Parathyroid adenoma (tissue), 2 donors: ENCODE measurements at regions not wholly inside any gene's neighbourhood (a gene's known extent, or its start where the extent isn't known, plus 50 kb on each side); places are given as distances from the start of the nearest gene placed in this dataset.
"Not testable (repeated sequence)": the region's sequence is repeated elsewhere in the genome, so short reads cannot be mapped to it uniquely, and the experiment has no call there.

Experiments
- H2AFZ ChIP-seq: fragments of 300-600 bp; sonication (generic); one replicate; pipeline ENCODE4 v1.7.0; 2017; ENCODE audit warnings: antibody characterized with exemption, mild to moderate bottlenecking
- H3K27ac ChIP-seq: fragments of 300-600 bp; sonication (generic); one replicate; pipeline ENCODE4 v1.7.0; 2017
- H3K27me3 ChIP-seq: fragments of 300-600 bp; sonication (generic); one replicate; pipeline ENCODE4 v1.7.0; 2017; ENCODE audit warnings: low read length; ENCODE audit not compliant: control insufficient read depth, insufficient read depth
- H3K36me3 ChIP-seq: fragments of 300-600 bp; sonication (generic); one replicate; pipeline ENCODE4 v1.7.0; 2017; ENCODE audit warnings: low read length; ENCODE audit not compliant: control insufficient read depth, insufficient read depth
- H3K4me1 ChIP-seq: fragments of 300-600 bp; sonication (generic); one replicate; pipeline ENCODE4 v1.7.0; 2017; ENCODE audit warnings: control low read depth
- H3K4me2 ChIP-seq: fragments of 300-600 bp; sonication (generic); one replicate; pipeline ENCODE4 v1.7.0; 2017; ENCODE audit warnings: low read length
- H3K4me3 ChIP-seq: fragments of 300-600 bp; sonication (generic); one replicate; pipeline ENCODE4 v1.7.0; 2017; ENCODE audit warnings: low read depth, low read length
- H3K79me2 ChIP-seq: fragments of 300-600 bp; sonication (generic); one replicate; pipeline ENCODE4 v1.7.0; 2017; ENCODE audit warnings: control low read depth
- H3K9ac ChIP-seq: fragments of 300-600 bp; sonication (generic); one replicate; pipeline ENCODE4 v1.7.0; 2017; ENCODE audit warnings: mild to moderate bottlenecking
- H3K9me3 ChIP-seq: fragments of 300-600 bp; sonication (generic); one replicate; pipeline ENCODE4 v1.7.0; 2017; ENCODE audit warnings: low read length; ENCODE audit not compliant: control insufficient read depth
- TF ChIP-seq, protein P1 (sequence below): fragments of 300-600 bp; sonication (generic); IDR thresholded peaks from one replicate; pipeline ENCODE4 v1.7.0; 2017; ENCODE audit warnings: antibody characterized with exemption, mild to moderate bottlenecking
- donor health status: primary hyperparathyroidism.

DNA sequence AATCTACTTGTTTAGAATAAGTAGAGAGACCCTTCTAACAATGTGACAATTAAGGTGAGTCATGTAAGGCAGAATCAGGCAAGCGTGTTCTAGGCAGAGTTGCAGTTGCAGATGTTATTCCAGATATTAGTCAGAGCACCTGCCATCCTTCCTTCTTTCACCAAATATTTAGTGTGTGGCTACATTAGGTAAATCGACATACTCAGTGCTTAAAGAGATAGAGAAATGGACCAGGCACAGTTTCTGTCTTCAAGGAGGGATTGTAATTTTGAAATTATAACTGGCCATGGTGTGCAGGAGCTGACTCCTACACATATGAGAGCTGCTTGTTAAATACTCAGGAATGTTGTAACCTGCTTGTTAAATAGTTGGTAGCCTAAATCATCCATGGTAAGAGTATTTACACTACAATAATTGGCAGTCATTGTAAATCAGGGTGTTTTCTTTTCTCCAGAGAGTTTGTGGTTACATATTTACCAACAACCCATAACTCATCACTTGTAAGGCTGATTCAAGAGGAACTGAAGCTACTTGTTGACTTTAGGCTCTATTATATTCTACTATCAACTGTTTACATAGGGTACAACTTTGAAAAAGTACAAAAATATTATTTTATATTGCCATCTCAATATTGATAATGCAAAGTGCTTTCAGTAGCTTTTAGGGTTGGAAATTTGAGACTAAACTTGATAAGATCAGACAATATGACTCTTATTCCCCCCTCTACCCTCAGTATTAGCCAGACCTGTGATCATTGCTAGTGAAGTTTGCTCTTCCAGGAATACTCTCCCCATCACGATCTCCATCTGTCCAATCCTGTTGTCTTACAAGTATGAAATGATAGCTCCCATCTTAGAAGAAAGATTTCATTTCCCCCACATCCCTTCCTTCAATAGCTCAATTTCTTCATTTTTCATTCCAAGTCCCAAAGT lies 607.1 kb downstream of the COL12A1 start:
- Histone ChIP-seq H3K9ac (no peak overlapping the region), H3K27ac (no peak overlapping the region), H3K4me2 (no peak overlapping the region), H3K4me3 (no peak overlapping the region), H3K9me3 (no peaks in the 10 kb centered on the region), H3K27me3 (no peaks in the 10 kb centered on the region), H3K36me3 (no peaks in the 10 kb centered on the region), H3K4me1 (no peaks in the 10 kb centered on the region), H2AFZ (no peak overlapping the region), H3K79me2 (no peaks in the 10 kb centered on the region)
- TF ChIP-seq, protein P1, sequence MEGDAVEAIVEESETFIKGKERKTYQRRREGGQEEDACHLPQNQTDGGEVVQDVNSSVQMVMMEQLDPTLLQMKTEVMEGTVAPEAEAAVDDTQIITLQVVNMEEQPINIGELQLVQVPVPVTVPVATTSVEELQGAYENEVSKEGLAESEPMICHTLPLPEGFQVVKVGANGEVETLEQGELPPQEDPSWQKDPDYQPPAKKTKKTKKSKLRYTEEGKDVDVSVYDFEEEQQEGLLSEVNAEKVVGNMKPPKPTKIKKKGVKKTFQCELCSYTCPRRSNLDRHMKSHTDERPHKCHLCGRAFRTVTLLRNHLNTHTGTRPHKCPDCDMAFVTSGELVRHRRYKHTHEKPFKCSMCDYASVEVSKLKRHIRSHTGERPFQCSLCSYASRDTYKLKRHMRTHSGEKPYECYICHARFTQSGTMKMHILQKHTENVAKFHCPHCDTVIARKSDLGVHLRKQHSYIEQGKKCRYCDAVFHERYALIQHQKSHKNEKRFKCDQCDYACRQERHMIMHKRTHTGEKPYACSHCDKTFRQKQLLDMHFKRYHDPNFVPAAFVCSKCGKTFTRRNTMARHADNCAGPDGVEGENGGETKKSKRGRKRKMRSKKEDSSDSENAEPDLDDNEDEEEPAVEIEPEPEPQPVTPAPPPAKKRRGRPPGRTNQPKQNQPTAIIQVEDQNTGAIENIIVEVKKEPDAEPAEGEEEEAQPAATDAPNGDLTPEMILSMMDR = no peak

DNA sequence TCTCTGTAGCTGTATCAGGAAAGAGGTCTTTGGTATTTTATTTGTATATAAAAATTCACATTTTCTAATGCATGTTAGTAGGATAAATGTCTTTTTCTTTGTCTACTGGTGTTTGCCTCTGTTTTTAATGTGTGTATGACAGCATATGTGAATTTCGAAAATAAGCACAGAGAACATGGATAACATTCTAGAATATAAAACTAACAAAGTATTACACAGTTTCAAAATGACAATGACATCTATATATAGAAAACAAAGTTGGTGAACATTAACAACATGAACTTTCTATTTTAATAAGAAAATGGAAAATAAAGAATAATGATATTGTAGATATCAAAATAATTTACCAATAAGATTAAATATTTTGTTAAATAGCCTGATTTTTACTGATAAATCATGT lies 608.0 kb downstream of the COL12A1 start:
- H3K9me3 ChIP-seq = no peaks in the 10 kb centered on the region
- no peak overlapping the region for H3K9ac ChIP-seq
- TF ChIP-seq, protein P1 = no peak
- no peak overlapping the region for H3K4me2 ChIP-seq
- no peaks in the 10 kb centered on the region for H3K36me3 ChIP-seq
- H3K4me1 ChIP-seq = no peaks in the 10 kb centered on the region
- no peaks in the 10 kb centered on the region for H3K79me2 ChIP-seq
- H2AFZ ChIP-seq = no peak overlapping the region
- H3K4me3 ChIP-seq = no peak overlapping the region
- no peak overlapping the region for H3K27ac ChIP-seq
- H3K27me3 ChIP-seq = no peaks in the 10 kb centered on the region

DNA sequence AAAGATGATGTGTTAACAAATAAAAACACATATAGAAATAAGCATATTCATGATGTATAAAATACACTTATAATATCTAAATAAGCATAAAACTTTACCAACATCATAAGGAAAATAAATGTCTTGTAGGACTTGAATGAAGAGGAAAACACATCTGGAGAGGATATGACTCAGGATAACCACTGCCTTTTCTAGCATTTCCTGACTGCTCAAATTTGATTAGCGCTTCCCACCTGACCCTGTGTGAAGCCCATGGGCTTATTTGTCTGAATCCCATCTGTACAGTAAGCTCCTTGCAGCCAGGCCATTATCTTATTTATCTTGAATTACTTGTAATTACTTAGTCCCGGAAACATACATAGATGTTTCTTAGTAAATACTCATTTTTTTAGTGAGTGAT lies 608.6 kb downstream of the COL12A1 start:
- no peaks in the 10 kb centered on the region for H3K9me3 ChIP-seq
- TF ChIP-seq, protein P1 = no peak
- H3K27ac ChIP-seq = no peak overlapping the region
- H3K9ac ChIP-seq = no peak overlapping the region
- no peak overlapping the region for H3K4me3 ChIP-seq
- no peaks in the 10 kb centered on the region for H3K79me2 ChIP-seq
- H3K36me3 ChIP-seq = no peaks in the 10 kb centered on the region
- H3K4me2 ChIP-seq = no peak overlapping the region
- H2AFZ ChIP-seq = no peak overlapping the region
- H3K27me3 ChIP-seq = no peaks in the 10 kb centered on the region
- no peaks in the 10 kb centered on the region for H3K4me1 ChIP-seq

DNA sequence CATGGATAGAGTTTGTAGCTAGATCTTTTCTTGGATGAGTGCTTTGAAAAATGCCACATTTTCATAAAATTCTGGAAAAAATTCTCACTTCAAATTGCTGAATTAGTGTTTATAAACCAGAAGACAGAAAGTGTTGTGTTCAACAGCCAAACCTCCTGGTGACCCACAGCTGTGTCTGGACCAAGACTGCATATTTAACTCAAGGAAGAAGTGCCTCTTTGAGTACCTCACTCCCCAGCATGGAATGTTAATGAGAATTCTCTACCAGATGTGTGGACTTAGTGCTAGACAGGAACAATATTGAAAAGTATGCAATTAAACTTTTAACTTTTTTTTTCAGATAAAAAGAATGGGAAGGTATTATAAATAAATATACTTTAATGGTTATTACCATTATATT lies 609.3 kb downstream of the COL12A1 start:
- Histone ChIP-seq H3K27me3 (no peaks in the 10 kb centered on the region), H3K9me3 (no peaks in the 10 kb centered on the region), H3K36me3 (no peaks in the 10 kb centered on the region), H2AFZ (no peak overlapping the region), H3K4me1 (no peaks in the 10 kb centered on the region), H3K27ac (no peak overlapping the region), H3K4me3 (no peak overlapping the region), H3K9ac (no peak overlapping the region), H3K79me2 (no peaks in the 10 kb centered on the region), H3K4me2 (no peak overlapping the region)
- TF ChIP-seq, protein P1 = no peak

- H3K4me3 ChIP-seq, H3K27ac ChIP-seq, H3K9me3 ChIP-seq, H3K36me3 ChIP-seq, H3K79me2 ChIP-seq, H2AFZ ChIP-seq, H3K9ac ChIP-seq, H3K4me2 ChIP-seq, H3K4me1 ChIP-seq, H3K27me3 ChIP-seq: not testable (repeated sequence)
These were observed 611.5 kb downstream of the COL12A1 start for GRCh38 chr6:74594350-74594749.
